Esophagus squamous epithelium (tissue), 4 donors: ENCODE measurements at regions not wholly inside any gene's neighbourhood (a gene's known extent, or its start where the extent isn't known, plus 50 kb on each side); places are given as distances from the start of the nearest gene placed in this dataset.

ENCODE experiments used
- POLR2A ChIP-seq, 4 donors: fragments of 450-650 bp; IDR thresholded peaks; one replicate each; pipeline ENCODE4 v1.6.1; 2017; ENCODE audit warnings: antibody characterized with exemption in 4 of 4, mild to moderate bottlenecking in 4 of 4, moderate library complexity in 3 of 4
- TF ChIP-seq, protein P1 (sequence below), 6 experiments: fragments of 450-650 bp in 4 of 6; fragments of 200-600 bp in 2 of 6; sonication (generic) in 2 of 6; IDR thresholded peaks; one replicate each; pipeline ENCODE4 v1.5.1; 2016 to 2019; ENCODE audit warnings: antibody characterized with exemption in 6 of 6, mild to moderate bottlenecking in 4 of 6, moderate library complexity in 4 of 6

GRCh38 chr18:4734021-4734420, 278.9 kb upstream of the DLGAP1 start:
- TF ChIP-seq, protein P1, sequence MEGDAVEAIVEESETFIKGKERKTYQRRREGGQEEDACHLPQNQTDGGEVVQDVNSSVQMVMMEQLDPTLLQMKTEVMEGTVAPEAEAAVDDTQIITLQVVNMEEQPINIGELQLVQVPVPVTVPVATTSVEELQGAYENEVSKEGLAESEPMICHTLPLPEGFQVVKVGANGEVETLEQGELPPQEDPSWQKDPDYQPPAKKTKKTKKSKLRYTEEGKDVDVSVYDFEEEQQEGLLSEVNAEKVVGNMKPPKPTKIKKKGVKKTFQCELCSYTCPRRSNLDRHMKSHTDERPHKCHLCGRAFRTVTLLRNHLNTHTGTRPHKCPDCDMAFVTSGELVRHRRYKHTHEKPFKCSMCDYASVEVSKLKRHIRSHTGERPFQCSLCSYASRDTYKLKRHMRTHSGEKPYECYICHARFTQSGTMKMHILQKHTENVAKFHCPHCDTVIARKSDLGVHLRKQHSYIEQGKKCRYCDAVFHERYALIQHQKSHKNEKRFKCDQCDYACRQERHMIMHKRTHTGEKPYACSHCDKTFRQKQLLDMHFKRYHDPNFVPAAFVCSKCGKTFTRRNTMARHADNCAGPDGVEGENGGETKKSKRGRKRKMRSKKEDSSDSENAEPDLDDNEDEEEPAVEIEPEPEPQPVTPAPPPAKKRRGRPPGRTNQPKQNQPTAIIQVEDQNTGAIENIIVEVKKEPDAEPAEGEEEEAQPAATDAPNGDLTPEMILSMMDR (IDR thresholded peaks at IDR 0.05) = no peak
- TF ChIP-seq POLR2A (IDR thresholded peaks at IDR 0.05) = no peak
